Gastroesophageal sphincter (tissue), 3 donors: ENCODE measurements at regions not wholly inside any gene's neighbourhood (a gene's known extent, or its start where the extent isn't known, plus 50 kb on each side); places are given as distances from the start of the nearest gene placed in this dataset.

Experiments
- CTCF ChIP-seq, 4 experiments: fragments of 200-600 bp in 2 of 4; fragments of 450-650 bp in 2 of 4; sonication (generic) in 1 of 4; IDR thresholded peaks; one replicate each; pipeline ENCODE4 v1.5.1; 2017 to 2019; ENCODE audit warnings: antibody characterized with exemption in 4 of 4, mild to moderate bottlenecking in 2 of 4, moderate library complexity in 2 of 4
- POLR2A ChIP-seq, 2 donors: fragments of 450-650 bp; IDR thresholded peaks; one replicate each; pipeline ENCODE4 v1.6.1; 2017; ENCODE audit warnings: antibody characterized with exemption in 2 of 2, mild to moderate bottlenecking in 2 of 2, moderate library complexity in 1 of 2

- TF ChIP-seq CTCF (IDR thresholded peaks at IDR 0.05), result no peak
- no peak for TF ChIP-seq POLR2A (IDR thresholded peaks at IDR 0.05)
Measured at GRCh38 chr12:74685385-74685784, 147.8 kb downstream of the ATXN7L3B start.
